Stimulated activated CD8-positive, alpha-beta memory T cell treated with anti-CD3 and anti-CD28 coated beads, Interleukin-15, amount 100 ng/mL, for 1 hour (primary cell): ENCODE measurements at regions not wholly inside any gene's neighbourhood (a gene's known extent, or its start where the extent isn't known, plus 50 kb on each side); places are given as distances from the start of the nearest gene placed in this dataset.
"Not testable (repeated sequence)": the region's sequence is repeated elsewhere in the genome, so short reads cannot be mapped to it uniquely, and the experiment has no call there.

Experiments used
- DNase-seq: peaks from one replicate; pipeline ENCODE4 v3.0.0-alpha.2; 2020; ENCODE audit warnings: low read depth

DNA sequence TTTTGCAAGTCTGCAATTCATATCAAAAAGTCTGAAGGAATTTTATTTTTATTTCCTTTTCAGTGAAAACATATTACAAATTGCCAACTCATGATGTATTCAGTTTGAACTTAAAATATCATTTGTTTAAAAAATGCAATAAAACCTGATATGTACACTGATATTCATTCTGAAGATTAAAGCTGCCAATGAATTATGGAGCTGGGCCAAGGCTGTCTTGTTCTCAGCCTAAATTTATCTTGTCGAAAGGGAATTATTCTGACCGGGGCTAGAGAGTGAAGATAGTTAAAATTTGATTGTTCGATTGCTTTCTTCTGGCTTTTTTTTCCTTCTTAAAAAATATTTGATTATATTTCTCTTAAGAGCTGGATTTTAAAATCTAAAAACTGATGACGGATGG, 54.0 kb upstream of the RBFOX1 start:
- no peak for DNase-seq

DNA sequence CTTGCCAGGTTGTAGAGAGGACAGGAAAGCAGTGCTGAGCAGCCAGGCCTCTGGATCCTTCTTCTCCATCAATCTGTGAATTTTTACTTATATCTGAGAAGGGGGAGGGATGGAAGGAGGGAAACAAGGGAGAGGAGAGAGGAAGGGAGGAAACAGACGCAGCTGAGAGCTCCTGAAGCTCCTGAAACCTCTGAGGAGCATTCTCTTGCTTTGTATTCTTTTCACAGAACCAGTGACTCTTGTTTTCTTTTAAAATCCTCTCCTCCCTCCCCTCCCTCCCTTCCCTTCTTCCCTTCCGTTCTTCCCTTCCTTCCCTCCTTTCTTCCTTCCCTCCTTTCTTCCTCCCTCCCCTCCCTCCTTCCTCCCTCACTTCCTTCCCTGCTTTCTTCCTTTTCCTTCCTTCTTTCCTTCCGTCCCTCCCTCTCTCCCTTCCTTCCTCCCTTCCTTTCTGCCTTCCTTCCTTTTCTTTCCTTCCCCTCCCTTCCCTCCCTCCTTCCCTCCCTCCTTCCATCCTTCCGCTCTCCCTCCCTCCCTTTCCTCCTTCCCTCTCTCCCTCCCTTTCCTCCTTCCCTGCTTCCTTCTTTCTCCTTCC, 60.0 kb upstream of the RBFOX1 start:
- DNase-seq, result no peak

DNA sequence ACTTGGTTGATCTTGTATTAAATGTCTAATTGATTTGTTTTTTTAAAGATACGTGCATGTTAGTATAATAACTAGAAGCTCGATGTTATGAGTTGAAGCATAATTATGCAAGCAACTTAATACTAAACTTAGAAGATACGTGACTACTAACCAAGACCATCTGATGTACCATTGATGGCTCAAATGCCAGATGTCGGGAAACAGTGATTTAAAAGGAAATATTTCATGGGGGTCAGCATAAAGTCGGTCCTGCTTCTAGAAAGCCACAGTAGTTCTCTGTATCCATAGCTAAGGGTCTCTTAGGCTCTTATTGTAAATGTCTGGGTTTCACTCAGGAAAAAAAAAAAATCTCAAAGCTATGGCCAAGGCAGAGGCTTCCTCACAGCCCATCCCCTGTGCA, 61.2 kb upstream of the RBFOX1 start:
- DNase-seq, result no peak

DNA sequence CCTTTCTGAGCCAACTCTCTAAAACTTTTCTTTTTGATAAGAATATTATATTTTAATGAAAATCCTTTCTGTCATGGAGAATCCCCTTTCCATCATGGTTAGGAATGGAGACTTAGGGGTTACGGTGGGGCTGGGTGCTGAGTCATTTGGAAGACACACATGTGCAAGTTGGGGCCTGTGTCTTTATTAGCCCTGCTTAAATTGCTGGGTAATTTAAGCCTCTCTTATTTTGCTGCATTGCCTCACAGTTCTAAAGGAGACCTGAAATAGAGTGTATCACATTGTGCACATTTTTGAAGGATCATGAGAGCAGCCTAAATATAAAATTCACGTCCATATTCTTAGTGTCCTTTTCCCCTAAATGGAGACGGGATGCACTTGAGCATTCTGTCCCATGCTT, 61.8 kb upstream of the RBFOX1 start:
- DNase-seq, result no peak

DNA sequence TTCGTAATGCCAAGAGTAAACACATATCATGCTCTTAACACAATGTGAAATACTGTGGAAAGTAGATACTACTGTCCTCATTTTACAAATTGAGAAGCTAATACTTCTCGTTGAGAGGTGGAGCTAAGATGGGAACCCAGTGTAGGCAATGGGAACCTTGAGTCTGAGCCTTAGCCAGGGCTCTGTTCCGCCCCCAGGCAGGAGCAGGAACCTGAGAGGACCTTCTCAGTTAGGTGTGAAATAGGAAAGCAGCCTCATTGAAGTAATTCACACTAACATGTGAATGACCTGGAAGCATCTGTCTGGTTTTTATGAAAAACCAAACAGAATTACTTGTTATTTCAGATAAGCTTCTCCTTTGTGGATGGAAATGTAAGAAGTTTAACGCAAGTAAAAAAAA, 62.6 kb upstream of the RBFOX1 start:
- DNase-seq, result no peak

DNA sequence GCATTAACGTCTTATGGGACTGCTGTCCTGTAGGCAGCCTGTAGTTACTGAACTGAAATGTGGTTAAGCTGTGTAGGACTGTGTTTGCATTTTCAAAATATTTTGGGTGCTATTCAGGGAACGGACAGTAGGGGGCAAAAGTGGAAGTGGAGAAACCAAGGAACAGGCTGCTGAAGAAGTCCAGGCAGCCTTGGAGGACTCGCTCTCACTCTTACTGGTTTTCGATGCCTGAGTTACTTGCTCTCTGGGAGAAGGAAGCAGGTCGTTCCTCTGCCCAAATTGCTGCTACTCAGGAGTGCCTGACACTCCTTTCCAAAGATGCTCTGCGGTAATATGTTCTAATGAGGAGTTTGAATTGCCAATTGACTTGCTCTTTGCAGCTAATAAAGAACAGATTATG, 64.5 kb upstream of the RBFOX1 start:
- no peak for DNase-seq

DNA sequence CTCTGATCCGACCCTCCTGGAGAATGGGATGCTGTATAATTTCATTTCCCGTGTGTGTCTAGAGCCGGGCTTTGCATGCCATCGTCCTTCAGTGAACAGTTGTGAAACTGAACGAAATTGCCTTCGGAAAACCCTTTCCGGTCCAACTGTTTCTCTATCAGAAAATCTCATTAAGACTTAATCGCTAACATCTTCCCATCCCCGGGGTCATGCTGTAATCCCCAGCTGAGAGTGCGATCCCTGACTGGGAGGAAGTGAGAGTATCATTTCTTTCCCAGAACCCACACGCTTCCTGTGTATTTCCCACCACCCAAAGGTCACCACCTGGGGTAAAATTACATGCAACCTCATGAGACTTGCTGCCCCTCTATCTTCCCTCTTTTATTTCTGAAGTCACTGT, 75.6 kb upstream of the RBFOX1 start:
- no peak for DNase-seq

DNA sequence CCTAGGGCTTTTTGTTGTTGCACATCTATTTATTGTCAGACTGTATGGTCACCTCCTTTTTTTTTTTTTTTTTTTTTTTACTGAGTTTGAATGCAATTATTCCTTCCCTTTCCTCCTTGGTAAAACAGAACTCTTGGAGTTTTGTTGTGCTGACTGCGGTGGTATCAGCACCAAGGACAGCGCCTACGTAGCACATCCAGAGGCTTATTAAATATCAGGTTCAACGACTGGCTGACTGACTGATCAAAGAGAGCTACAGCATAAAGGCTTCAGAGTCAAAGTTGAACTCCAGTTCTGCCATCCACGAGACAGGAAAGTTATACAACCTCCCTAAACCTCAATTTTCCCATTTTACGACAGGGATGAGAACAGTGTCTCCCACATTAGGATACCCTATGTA, 86.1 kb upstream of the RBFOX1 start:
- DNase-seq, result no peak

DNA sequence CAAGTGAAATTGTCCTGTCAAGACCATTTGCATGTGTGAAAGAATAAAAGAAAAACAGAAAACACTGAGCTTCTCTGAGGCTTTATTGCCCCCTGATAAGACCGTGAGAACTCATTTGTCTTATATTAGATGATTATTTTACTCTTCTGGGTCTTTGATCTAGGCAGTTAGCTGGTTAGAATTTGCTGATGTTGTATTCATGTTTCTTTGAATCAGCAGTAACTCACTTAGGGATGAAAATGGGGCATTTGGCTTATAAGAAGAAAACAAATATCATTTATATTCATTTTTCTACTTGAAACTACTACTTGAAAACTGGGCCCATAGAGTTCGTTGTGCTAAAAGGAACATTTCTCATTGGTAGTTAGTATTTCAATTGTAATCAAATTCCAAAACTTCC, 93.1 kb upstream of the RBFOX1 start:
- no peak for DNase-seq

DNA sequence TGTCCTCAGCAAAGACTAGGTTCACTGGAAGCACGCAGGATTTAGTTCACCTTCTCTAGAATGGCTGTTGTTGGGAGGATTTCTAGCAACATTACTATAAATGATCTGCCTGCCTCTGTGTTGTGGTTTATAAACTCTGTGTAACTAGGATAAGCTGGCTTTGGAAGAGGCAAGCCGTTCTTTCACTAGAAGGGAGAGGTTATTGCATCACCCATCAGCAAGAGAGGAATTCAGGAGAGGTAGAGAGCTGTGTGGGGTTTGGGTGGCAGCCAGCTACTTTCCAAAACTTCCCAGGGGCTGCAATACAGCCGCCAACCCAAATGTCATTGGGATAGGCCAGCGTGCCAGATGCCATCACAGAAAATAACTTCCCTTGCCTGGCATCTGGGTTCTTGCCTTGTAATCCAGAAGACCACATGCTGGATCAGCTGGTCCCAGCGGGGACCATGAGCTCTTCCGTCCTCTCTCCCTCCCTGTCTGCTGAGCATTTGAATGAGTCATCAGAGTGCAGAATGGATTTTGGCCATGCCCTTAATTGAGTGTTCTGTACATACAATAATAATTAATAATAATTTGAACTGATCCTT, 95.7 kb upstream of the RBFOX1 start:
- DNase-seq, result no peak

DNA sequence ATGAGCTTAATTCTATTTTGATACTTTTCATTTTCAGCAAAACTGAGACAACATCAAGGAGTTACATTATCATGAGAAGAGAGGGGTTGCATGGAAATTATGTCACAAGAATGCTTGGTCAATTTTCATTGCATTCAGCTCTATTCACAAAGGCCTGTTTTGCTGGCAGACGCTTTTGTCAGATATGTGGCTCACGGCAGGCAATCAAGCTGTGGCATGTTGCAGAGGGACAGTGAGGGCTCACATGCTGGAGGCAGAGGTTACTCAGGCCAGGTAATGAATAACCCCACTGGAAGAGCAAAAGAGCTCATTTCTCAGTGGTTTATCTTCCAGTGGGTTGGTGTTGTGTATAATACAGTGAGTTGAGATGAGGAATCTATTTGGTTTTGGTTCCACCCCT, 98.7 kb upstream of the RBFOX1 start:
- DNase-seq, result no peak

DNA sequence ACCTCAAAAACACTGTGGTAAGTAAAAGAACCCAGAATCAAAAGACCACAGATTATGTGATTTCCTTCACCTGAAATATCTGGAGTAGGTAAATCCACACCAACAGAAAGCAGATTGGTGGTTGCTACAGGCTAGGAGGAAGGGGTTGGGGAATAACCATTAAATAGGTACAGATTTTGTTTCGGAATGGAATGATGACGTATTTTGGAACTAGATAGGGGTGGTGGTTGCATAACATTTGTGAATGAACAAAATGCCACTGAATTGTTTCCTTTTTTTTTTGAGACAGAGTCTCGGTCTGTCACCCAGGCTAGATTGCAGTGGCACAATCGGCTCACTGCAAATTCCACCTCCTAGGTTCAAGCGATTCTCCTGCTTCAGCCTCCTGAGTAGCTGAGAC, 100.9 kb upstream of the RBFOX1 start:
- no peak for DNase-seq

DNA sequence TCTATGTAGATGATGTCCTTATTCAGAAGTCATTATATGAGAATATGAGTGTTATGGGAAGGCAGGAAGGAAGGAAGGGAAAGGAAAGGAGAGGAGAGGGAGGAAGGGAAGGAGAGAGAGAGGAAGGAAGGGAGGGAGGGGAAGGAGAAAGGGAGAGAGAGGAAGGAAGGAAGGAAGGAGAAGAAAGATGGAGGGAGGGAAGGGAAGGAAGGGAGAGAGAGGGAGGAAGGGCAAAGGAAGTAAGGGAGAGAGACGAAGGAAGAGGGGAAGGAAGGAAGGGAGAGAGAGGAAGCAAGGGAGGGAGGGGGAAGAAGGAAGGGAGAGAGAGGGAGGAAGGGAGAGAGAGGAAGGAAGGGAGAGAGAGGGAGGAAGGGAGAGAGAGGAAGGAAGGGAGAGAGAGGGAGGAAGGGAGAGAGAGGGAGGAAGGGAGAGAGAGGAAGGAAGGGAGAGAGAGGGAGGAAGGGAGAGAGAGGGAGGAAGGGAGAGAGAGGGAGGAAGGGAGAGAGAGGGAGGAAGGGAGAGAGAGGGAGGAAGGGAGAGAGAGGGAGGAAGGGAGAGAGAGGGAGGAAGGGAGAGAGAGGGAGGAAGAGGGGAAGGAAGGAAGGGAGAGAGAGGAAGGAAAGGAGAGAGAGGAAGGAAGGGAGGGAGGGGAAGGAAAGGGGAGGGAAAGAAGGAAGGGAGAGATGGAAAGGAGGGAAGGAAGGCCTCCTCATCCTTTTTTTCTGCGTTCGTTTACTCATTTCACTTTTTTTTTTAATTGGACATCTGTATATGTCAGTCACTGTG, 103.0 kb upstream of the RBFOX1 start:
- DNase-seq, result not testable (repeated sequence)

DNA sequence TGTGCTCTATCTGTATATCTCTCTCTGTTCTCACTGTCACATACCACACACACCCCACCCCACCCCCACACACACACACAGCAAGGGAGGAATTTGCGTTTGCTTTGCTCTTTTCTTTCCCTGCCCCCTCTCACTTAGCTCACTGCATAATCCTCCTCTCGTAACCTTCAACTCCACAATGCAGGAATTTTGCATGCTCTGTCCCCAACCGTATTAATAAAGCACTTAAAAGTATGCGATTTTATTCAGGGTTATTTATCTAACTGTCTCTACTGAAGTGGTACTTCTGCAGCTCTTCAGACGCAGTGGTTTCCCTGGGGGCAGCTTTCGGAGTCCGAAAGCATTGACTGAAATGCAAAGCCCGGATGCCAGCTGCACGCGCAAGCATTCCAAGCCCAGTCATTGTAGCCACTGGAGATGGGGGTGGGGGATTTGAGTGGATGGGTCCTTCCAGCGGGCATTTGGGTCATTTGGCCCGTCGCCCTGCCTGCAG, 105.4 kb upstream of the RBFOX1 start:
- no peak for DNase-seq

DNA sequence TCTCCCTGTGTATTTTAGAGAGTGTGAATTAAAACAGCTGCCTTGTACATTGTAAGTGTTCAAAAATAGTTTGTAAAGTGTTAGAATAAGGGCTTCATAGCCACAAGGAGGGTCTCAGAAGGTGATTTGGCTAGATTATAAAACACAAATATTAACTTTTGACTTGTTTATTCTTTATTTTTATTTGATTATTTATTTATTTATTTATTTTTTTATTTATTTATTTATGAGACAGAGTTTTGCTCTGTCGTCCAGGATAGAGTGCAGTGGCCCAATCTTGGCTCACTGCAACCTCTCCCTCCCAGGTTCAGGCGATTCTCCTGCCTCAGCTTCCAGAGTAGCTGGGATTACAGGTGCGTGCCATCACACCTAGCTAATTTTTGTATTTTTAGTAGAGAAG, 111.5 kb upstream of the RBFOX1 start:
- DNase-seq, result no peak

DNA sequence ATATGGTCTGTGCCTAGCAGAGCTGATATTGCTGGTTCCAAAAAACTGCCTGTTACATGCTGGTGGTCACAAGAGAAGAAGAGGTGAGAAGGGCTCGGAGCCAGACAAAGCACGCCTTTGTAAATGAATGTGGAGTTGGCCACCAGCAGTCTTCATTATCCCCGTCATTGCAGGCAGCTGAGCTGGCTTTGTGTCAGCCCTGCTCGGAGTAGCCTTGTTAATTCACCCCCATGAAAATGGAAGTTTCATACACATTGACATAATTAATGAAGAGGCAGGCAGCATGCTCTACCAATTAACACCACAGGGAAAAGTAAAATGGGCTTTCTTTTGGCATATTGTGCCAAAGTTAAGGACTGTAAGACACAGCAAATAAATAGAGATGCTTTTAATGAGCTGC, 113.7 kb upstream of the RBFOX1 start:
- no peak for DNase-seq

DNA sequence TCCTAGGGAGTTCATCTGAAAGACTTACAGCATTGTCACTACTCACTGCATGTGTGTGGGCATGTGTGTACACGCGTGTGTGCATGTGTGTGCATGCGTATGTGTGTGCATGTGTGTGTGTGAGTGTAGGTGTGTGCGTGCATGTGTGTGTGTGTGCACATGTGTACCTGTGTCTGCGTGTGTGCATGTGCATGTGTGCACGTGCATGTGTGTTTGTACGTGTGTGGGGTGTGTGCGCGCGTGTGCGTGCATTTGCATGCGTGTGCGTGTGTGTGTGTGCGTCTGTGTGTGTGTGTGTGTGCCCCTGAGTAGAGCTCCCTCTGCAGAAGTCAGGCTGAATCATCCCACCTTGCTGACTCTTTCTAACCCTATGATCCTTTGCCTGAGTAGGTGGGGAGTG, 114.8 kb upstream of the RBFOX1 start:
- no peak for DNase-seq

DNA sequence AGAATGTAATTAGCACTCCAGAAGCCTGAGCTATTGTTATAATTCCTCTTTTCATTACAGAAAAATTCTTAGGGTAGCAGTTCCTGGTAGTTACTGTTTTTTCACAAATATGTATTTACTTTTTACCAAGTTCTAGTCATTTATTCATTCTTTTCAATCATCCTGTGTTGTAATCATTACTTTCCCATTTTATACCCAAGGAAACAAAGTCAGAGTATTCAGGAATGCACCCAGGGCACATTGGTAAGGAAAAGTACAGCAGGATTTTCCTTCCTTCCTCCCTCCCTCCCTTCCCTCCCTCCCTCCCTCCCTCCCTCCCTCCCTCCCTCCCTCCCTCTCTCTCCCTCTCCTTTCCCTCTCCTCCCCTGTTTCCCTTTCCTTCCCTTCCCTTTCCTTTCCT, 115.9 kb upstream of the RBFOX1 start:
- DNase-seq, result no peak

DNA sequence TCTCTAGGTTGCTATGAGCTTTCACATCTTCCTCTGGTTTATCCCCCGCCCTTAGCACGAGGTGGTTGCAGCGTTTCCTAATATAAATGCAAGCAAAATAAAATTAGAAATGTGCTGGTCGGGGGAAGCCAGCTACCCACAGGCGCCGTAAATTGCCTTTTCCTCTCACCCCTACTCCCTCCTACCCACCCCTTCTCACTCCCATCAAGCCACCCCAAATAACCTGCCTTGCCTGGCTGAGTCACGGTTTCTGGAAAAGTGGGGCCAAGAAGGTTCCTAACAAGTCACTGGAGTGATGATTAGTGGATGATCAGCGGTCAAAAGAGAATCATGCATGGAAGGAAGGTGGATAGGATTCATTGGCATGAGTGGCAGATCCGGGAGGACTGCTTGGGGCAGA, 120.9 kb upstream of the RBFOX1 start:
- DNase-seq, result no peak

DNA sequence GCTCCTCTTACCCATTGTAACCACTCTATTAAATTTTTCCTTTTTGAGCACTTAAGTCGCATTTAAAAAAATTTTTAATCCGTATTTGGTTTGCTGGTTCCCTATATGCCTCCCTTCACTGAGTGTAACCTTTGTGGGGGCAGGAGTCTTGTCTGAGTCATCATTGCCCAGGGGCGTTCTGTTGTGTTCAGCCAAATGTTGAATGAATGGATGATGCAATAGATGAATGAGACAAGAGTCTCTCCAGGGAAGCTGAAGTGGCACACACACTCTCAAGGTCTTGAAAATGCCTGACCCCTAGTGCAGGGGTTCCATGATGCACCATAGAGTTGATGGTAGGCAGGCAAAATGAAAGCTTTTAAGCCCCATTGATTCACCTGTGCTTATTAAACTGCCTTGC, 123.0 kb upstream of the RBFOX1 start:
- no peak for DNase-seq

DNA sequence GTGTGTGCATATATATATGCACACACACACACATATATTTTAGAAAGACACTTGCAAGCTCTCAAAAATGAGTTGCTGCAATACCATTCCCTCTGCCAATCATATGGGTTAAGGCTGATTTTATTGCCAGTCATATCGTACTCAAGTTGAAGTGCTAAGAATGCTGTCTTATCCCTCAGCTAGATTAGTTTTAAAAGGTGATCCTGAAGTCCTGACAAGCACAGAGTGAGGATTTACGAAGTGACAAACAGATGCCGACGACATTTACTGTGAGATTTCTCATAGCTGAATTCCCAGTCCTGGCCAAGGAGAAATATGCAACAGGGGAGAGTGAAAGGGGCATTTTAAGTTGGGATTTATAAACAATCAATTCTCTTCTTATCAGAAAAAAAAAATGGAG, 126.2 kb upstream of the RBFOX1 start:
- DNase-seq, result no peak

DNA sequence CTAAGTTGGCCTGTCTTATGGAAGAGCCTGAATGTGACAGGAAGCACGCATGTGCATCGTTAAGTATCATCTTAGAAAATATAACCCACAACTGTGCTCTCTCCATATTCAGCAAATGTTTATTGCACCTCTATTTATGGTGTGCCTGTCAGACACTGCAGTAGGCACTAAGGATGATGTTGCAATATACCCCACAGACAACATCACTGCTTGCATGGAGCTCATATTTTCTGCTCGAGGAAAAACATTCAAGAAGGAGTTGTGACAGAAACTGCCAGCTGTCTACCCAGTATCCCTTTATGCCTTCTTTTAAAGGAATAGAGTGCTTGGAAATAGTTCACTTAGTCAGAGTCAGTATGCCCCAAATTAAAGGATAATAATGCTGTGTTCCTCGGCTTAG, 132.3 kb upstream of the RBFOX1 start:
- DNase-seq, result no peak

DNA sequence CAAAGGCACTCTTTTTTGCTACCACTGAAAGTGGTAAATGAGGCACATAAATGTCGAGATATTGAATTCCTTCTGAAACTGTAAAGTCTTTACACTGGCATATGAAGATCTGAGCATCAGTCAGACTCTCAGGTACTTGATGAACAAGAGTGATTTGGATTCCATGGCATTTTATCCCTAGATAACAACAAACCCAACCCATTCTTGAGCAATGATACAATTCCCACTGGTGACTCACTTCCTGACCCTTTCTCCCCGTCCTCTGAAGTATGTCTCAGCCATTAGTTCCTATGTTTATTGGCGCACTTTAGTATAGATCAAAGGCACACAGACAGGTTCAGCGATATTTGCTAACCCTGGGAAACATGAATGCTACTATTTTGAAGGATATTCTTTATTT, 147.0 kb upstream of the RBFOX1 start:
- DNase-seq, result no peak

DNA sequence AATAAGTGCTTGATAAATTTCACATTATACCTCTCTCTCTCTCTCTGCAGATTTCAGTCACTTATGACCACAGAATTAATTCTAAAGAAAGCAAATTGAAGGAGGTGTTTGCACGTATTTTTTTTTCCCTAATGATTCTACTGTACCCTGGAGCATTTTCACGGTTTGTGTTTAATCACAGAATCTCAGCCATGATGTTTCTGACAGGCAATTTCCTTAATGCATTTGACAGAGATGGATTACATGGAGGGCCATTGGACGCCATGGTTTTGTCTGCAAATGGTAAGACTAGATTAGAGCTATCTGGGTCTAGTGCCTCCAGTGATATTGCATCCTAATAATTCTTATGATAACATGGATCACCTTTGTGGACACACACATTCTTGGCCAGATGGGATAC, 147.5 kb upstream of the RBFOX1 start:
- DNase-seq, result no peak
